IMR-90 (cell line): ENCODE measurements at regions not wholly inside any gene's neighbourhood (a gene's known extent, or its start where the extent isn't known, plus 50 kb on each side); places are given as distances from the start of the nearest gene placed in this dataset.

Experiments
- ATAC-seq: fragments of 200-7000 bp; cut with Tn5 transposase; 2 replicates; pipeline ENCODE4 v1.9.1; 2020; ENCODE audit warnings: low read depth, mild to moderate bottlenecking, moderate library complexity
- BruUV-seq: library from RNA; stranded (reverse); fragments of 400-500 nt; replicated peaks from 2 replicates; lab custom pipeline; 2021; lab: Mats Ljungman, UMichigan
- CTCF ChIA-PET: fragments of 300-600 bp; formaldehyde crosslinking; extraction: SDS; loops from one replicate; lab custom pipeline; 2021; ENCODE audit warnings: antibody characterized with exemption; lab: Yijun Ruan, JAX
- POLR2A ChIA-PET: fragments of 300-600 bp; sonication (Branson Sonifier 250); formaldehyde crosslinking; loops from one replicate; lab custom pipeline; 2022; ENCODE audit warnings: antibody characterized with exemption; ENCODE audit not compliant: unreplicated experiment; lab: Charles Lee
- DNase-seq: peaks from one replicate; pipeline ENCODE4 v3.0.0; 2013
- H2AFZ ChIP-seq: replicated peaks from 2 replicates; pipeline ENCODE3; 2013; ENCODE audit warnings: low read length, mild to moderate bottlenecking; ENCODE audit not compliant: poor library complexity
- H2AK5ac ChIP-seq: 2 replicates; pipeline ENCODE4 v1.6.1; 2013; ENCODE audit warnings: low read depth, low read length, inconsistent platforms
- H2AK9ac ChIP-seq: replicated peaks from 2 replicates; pipeline ENCODE3; 2013; ENCODE audit warnings: mild to moderate bottlenecking, low read depth, low read length, moderate library complexity; ENCODE audit not compliant: poor library complexity
- H2BK120ac ChIP-seq: 2 replicates; pipeline ENCODE4 v1.6.1; 2013; ENCODE audit warnings: low read depth, low read length, inconsistent platforms
- H2BK15ac ChIP-seq: 3 replicates; pipeline ENCODE4 v1.6.1; 2013; ENCODE audit warnings: low read depth, low read length, inconsistent platforms
- H2BK20ac ChIP-seq: 2 replicates; pipeline ENCODE4 v1.6.1; 2013; ENCODE audit warnings: low read depth, mild to moderate bottlenecking, inconsistent platforms, low read length, moderate library complexity
- H2BK5ac ChIP-seq: 2 replicates; pipeline ENCODE4 v1.6.1; 2013; ENCODE audit warnings: mild to moderate bottlenecking, low read depth, low read length, inconsistent platforms; ENCODE audit not compliant: poor library complexity, severe bottlenecking
- H3K14ac ChIP-seq: replicated peaks from 2 replicates; pipeline ENCODE4 v1.6.1; 2013; ENCODE audit warnings: low read depth, low read length, inconsistent platforms
- H3K18ac ChIP-seq: 2 replicates; pipeline ENCODE4 v1.6.1; 2013; ENCODE audit warnings: low read depth, low read length, control low read depth
- H3K23ac ChIP-seq: 2 replicates; pipeline ENCODE4 v1.6.1; 2013; ENCODE audit warnings: low read depth, low read length, inconsistent platforms
- H3K27ac ChIP-seq: 2 replicates; pipeline ENCODE4 v1.5.1; 2013; ENCODE audit warnings: mild to moderate bottlenecking, control low read depth, low read length; ENCODE audit not compliant: insufficient read depth
- H3K27me3 ChIP-seq: 2 replicates; pipeline ENCODE4 v1.6.1; 2013; ENCODE audit warnings: low read length; ENCODE audit not compliant: control insufficient read depth, insufficient read depth
- H3K36me3 ChIP-seq: 2 replicates; pipeline ENCODE4 v1.6.1; 2013; ENCODE audit warnings: low read length, mixed read lengths; ENCODE audit not compliant: control insufficient read depth, insufficient read depth
- H3K4ac ChIP-seq: 2 replicates; pipeline ENCODE4 v1.6.1; 2013; ENCODE audit warnings: low read depth, low read length, inconsistent platforms
- H3K4me1 ChIP-seq: 2 replicates; pipeline ENCODE4 v1.6.1; 2013; ENCODE audit warnings: low read length, mixed read lengths; ENCODE audit not compliant: control insufficient read depth, insufficient read depth
- H3K4me2 ChIP-seq: 2 replicates; pipeline ENCODE4 v1.6.1; 2013; ENCODE audit warnings: low read depth, mild to moderate bottlenecking, control low read depth, low read length, moderate library complexity
- H3K4me3 ChIP-seq: 2 replicates; pipeline ENCODE4 v1.5.1; 2013; ENCODE audit warnings: low read depth, mild to moderate bottlenecking, control low read depth, low read length, moderate library complexity; ENCODE audit not compliant: insufficient read depth
- H3K56ac ChIP-seq: 2 replicates; pipeline ENCODE4 v1.6.1; 2013; ENCODE audit warnings: low read length, inconsistent platforms; ENCODE audit not compliant: insufficient read depth; ENCODE audit errors: extremely low read depth
- H3K79me1 ChIP-seq, 2 experiments: 2 replicates each; pipeline ENCODE4 v1.6.1; 2013; ENCODE audit warnings: low read length in 2 of 2, inconsistent platforms in 1 of 2, low read depth in 1 of 2
- H3K9ac ChIP-seq: 2 replicates; pipeline ENCODE4 v1.6.1; 2013; ENCODE audit warnings: low read depth, low read length, control low read depth
- H3K9me1 ChIP-seq: 2 replicates; pipeline ENCODE4 v1.6.1; 2013; ENCODE audit warnings: low read length, inconsistent platforms; ENCODE audit not compliant: insufficient read depth
- H3K9me3 ChIP-seq: 2 replicates; pipeline ENCODE4 v1.6.1; 2013; ENCODE audit warnings: low read length; ENCODE audit not compliant: control insufficient read depth, insufficient read depth
- H4K20me1 ChIP-seq: 2 replicates; pipeline ENCODE4 v1.6.1; 2013; ENCODE audit warnings: low read length, inconsistent platforms; ENCODE audit not compliant: insufficient read depth
- H4K5ac ChIP-seq: 2 replicates; pipeline ENCODE4 v1.6.1; 2013; ENCODE audit warnings: mild to moderate bottlenecking, low read depth, low read length, control low read depth
- H4K8ac ChIP-seq, 2 experiments: 2 replicates each; pipeline ENCODE4 v1.6.1; 2013; ENCODE audit warnings: low read depth in 2 of 2, low read length in 2 of 2, control low read depth in 1 of 2, inconsistent platforms in 1 of 2
- H4K91ac ChIP-seq: 2 replicates; pipeline ENCODE4 v1.6.1; 2013; ENCODE audit warnings: low read depth, low read length, inconsistent platforms; ENCODE audit not compliant: insufficient read depth
- BHLHE40 ChIP-seq: fragments of 150-350 bp; IDR thresholded peaks from 2 replicates; pipeline ENCODE4 v1.6.1; 2016; ENCODE audit warnings: mild to moderate bottlenecking, low read depth, low read length
- CEBPB ChIP-seq: IDR thresholded peaks from 2 replicates; pipeline ENCODE4 v1.6.1; 2012; ENCODE audit warnings: low read depth, low read length, improper control_type of control experiment
- CHD1 ChIP-seq: IDR thresholded peaks from 2 replicates; pipeline ENCODE4 v1.6.1; 2012; ENCODE audit warnings: low read depth, low read length, improper control_type of control experiment
- CTCF ChIP-seq: conservative IDR thresholded peaks from 2 replicates; pipeline ENCODE4 v1.5.1; 2012; ENCODE audit warnings: mild to moderate bottlenecking, low read depth, low read length, improper control_type of control experiment
- ELK1 ChIP-seq: fragments of 150-350 bp; IDR thresholded peaks from 2 replicates; pipeline ENCODE4 v1.6.1; 2016; ENCODE audit warnings: low read depth, mild to moderate bottlenecking, low read length, moderate library complexity, borderline replicate concordance
- FOS ChIP-seq: fragments of 150-350 bp; IDR thresholded peaks from 2 replicates; pipeline ENCODE4 v1.6.1; 2016; ENCODE audit warnings: low read depth, low read length
- MAFK ChIP-seq: IDR thresholded peaks from 2 replicates; pipeline ENCODE4 v1.6.1; 2012; ENCODE audit warnings: low read depth, low read length, improper control_type of control experiment
- MAZ ChIP-seq: IDR thresholded peaks from 2 replicates; pipeline ENCODE4 v1.6.1; 2012; ENCODE audit warnings: low read depth, mild to moderate bottlenecking, low read length, improper control_type of control experiment, moderate library complexity, borderline replicate concordance
- MXI1 ChIP-seq: IDR thresholded peaks from 2 replicates; pipeline ENCODE4 v1.6.1; 2012; ENCODE audit warnings: low read depth, mild to moderate bottlenecking, low read length, moderate library complexity, borderline replicate concordance
- POLR2A ChIP-seq: IDR thresholded peaks from 2 replicates; pipeline ENCODE4 v1.6.1; 2012; ENCODE audit warnings: mild to moderate bottlenecking, low read depth, low read length
- RAD21 ChIP-seq: IDR thresholded peaks from 2 replicates; pipeline ENCODE4 v1.6.1; 2012; ENCODE audit warnings: low read length, improper control_type of control experiment
- RCOR1 ChIP-seq: IDR thresholded peaks from 2 replicates; pipeline ENCODE4 v1.6.1; 2012; ENCODE audit warnings: mild to moderate bottlenecking, low read length, improper control_type of control experiment; ENCODE audit not compliant: insufficient replicate concordance
- RFX5 ChIP-seq: IDR thresholded peaks from 2 replicates; pipeline ENCODE4 v1.8.0; 2012; ENCODE audit warnings: low read depth, mild to moderate bottlenecking, low read length, moderate library complexity
- SMC3 ChIP-seq: fragments of 150-350 bp; IDR thresholded peaks from 2 replicates; pipeline ENCODE4 v1.6.1; 2016; ENCODE audit warnings: low read depth, mild to moderate bottlenecking, antibody characterized with exemption, low read length, moderate library complexity
- USF2 ChIP-seq: fragments of 150-350 bp; IDR thresholded peaks from 2 replicates; pipeline ENCODE4 v1.6.1; 2017; ENCODE audit warnings: mild to moderate bottlenecking, antibody characterized with exemption, low read length, low read depth
- WGBS, 2 experiments: methylation state at CpG; one replicate each; pipeline versions ENCODE4 v1.1.5 to v1.1.7; 2013; ENCODE audit warnings: missing lambda C conversion rate in 2 of 2; ENCODE audit not compliant: insufficient read length in 1 of 2; ENCODE audit errors: extremely low coverage in 2 of 2; 5-methylcytosine and 5-hydroxymethylcytosine counted together
- dilution Hi-C: fragments of 300-500 bp; cut with HindIII; formaldehyde crosslinking; loops from one replicate; pipeline ENCODE4 v1.14.3; 2018; ENCODE audit warnings: low sequenced_read_pairs; ENCODE audit not compliant: unreplicated experiment
- in situ Hi-C: fragments of 300-500 bp; cut with MboI; formaldehyde crosslinking; loops from 3 replicates; pipeline ENCODE4 v1.14.3; 2019; ENCODE audit warnings: low sequenced_read_pairs, inconsistent platforms, mixed read lengths
- intact Hi-C: fragments of 100-400 bp; cut with micrococcal nuclease; formaldehyde crosslinking; loops from 2 replicates; pipeline ENCODE4 v1.10.0; 2022

- Histone ChIP-seq H3K27me3 (no peaks in the 10 kb centered on the region), H3K4me3 (no peak overlapping the region), H3K27ac (no peak overlapping the region), H3K9ac (no peak overlapping the region), H2BK5ac (no peak overlapping the region), H3K18ac (no peak overlapping the region), H3K4me1 (no peaks in the 10 kb centered on the region; the same call in 1 of the 2 replicates), H3K56ac (no peak overlapping the region), H2AK5ac (0 out of 2 replicates have a peak overlapping the region, but pooled peaks have one; percentile 4), H4K20me1 (no peaks in the 10 kb centered on the region), H2AFZ (no peak overlapping the region), H4K91ac (no peak overlapping the region; the same call in 1 of the 2 replicates), H3K36me3 (no peaks in the 10 kb centered on the region), H4K8ac (no peak overlapping the region), H4K5ac (no peak overlapping the region), H3K9me3 (no peaks in the 10 kb centered on the region), H2AK9ac (no peak overlapping the region), H2BK20ac (no peak overlapping the region), H3K4ac (no peak overlapping the region), H3K79me1 (no peaks in the 10 kb centered on the region), H3K9me1 (no peaks in the 10 kb centered on the region), H3K4me2 (no peak overlapping the region), H2BK15ac (no peak overlapping the region), H3K14ac (no peak overlapping the region), H3K23ac (no peak overlapping the region), H2BK120ac (no peak overlapping the region)
- in situ Hi-C loops (no loop called here), dilution Hi-C loops (no loop called here), intact Hi-C loops (no loop called here)
- DNase-seq (no peak), ATAC-seq (no peak)
- BruUV-seq: no TSS peak
- ChIA-PET POLR2A (no interaction called here), CTCF (no interaction called here)
- TF ChIP-seq CTCF (no peak), ELK1 (no peak), RAD21 (no peak), CEBPB (no peak), MXI1 (no peak), FOS (no peak), RFX5 (no peak), MAFK (no peak), MAZ (no peak), POLR2A (no peak), CHD1 (no peak), SMC3 (no peak), RCOR1 (no peak), USF2 (no peak), BHLHE40 (no peak)
- WGBS, 2 experiments: no CpG with 5 or more reads among the region's 1 CpG
Observed at GRCh38 chr9:26176628-26177027, 498.4 kb upstream of the TUSC1 start.
